Neuronal stem cell (in vitro differentiated cells): ENCODE measurements at regions not wholly inside any gene's neighbourhood (a gene's known extent, or its start where the extent isn't known, plus 50 kb on each side); places are given as distances from the start of the nearest gene placed in this dataset.

Source experiments
- DNase-seq: peaks from one replicate; pipeline ENCODE4 v3.0.0-alpha.2; 2013; ENCODE audit warnings: low spot score
- H2AFZ ChIP-seq: one replicate; pipeline ENCODE4 v1.6.1; 2013; ENCODE audit warnings: mild to moderate bottlenecking, low read length, inconsistent platforms
- H2AK5ac ChIP-seq: 2 replicates; pipeline ENCODE4 v1.6.1; 2013; ENCODE audit warnings: low read depth, mild to moderate bottlenecking, inconsistent platforms, low read length, moderate library complexity, mixed read lengths
- H2BK120ac ChIP-seq: 2 replicates; pipeline ENCODE4 v1.6.1; 2013; ENCODE audit warnings: low read depth, mild to moderate bottlenecking, inconsistent platforms, low read length, moderate library complexity, mixed read lengths
- H2BK12ac ChIP-seq: one replicate; pipeline ENCODE4 v1.6.1; 2013; ENCODE audit warnings: low read length, inconsistent platforms
- H2BK15ac ChIP-seq: 2 replicates; pipeline ENCODE4 v1.6.1; 2013; ENCODE audit warnings: mild to moderate bottlenecking, low read length, inconsistent platforms, mixed read lengths
- H2BK5ac ChIP-seq: one replicate; pipeline ENCODE4 v1.6.1; 2013; ENCODE audit warnings: inconsistent platforms, mild to moderate bottlenecking, low read length, moderate library complexity
- H3K14ac ChIP-seq: one replicate; pipeline ENCODE4 v1.6.1; 2013; ENCODE audit warnings: low read length, inconsistent platforms
- H3K18ac ChIP-seq: 2 replicates; pipeline ENCODE4 v1.6.1; 2013; ENCODE audit warnings: low read length, inconsistent platforms
- H3K23ac ChIP-seq: 2 replicates; pipeline ENCODE4 v1.6.1; 2013; ENCODE audit warnings: low read depth, mild to moderate bottlenecking, mixed read lengths, low read length, inconsistent platforms; ENCODE audit not compliant: poor library complexity
- H3K27ac ChIP-seq: replicated peaks from 3 replicates; pipeline ENCODE4 v1.5.1; 2013; ENCODE audit warnings: low read length, inconsistent platforms
- H3K27me3 ChIP-seq, 3 experiments: 2 replicates each; pipeline ENCODE4 v1.6.1; 2013; ENCODE audit warnings: low read length in 3 of 3, mild to moderate bottlenecking in 2 of 3, inconsistent platforms in 1 of 3, low read depth in 1 of 3, mixed read lengths in 1 of 3, moderate library complexity in 1 of 3; ENCODE audit not compliant: control insufficient read depth in 3 of 3, insufficient read depth in 3 of 3
- H3K36me3 ChIP-seq, 2 donors: replicated peaks in 1 of 2; 2 replicates each; pipeline ENCODE4 v1.6.1; 2013; ENCODE audit warnings: low read length in 2 of 2; ENCODE audit not compliant: control insufficient read depth in 2 of 2, insufficient read depth in 2 of 2
- H3K4ac ChIP-seq: 2 replicates; pipeline ENCODE4 v1.6.1; 2013; ENCODE audit warnings: inconsistent platforms, mild to moderate bottlenecking, low read length, moderate library complexity
- H3K4me1 ChIP-seq, 2 donors: 1 replicate in 1 of 2; 2 replicates in 1 of 2; pipeline ENCODE4 v1.6.1; 2013; ENCODE audit warnings: low read length in 2 of 2, low read depth in 1 of 2; ENCODE audit not compliant: control insufficient read depth in 2 of 2, insufficient read depth in 1 of 2
- H3K4me2 ChIP-seq: one replicate; pipeline ENCODE4 v1.6.1; 2013; ENCODE audit warnings: mild to moderate bottlenecking, low read length, inconsistent platforms; ENCODE audit not compliant: insufficient read depth, poor library complexity, severe bottlenecking
- H3K4me3 ChIP-seq, 2 donors: 2 replicates each; pipeline ENCODE4 v1.5.1; 2013; ENCODE audit warnings: low read length in 2 of 2, mild to moderate bottlenecking in 2 of 2, inconsistent platforms in 1 of 2, moderate library complexity in 1 of 2
- H3K79me1 ChIP-seq: one replicate; pipeline ENCODE4 v1.6.1; 2013; ENCODE audit warnings: low read depth, mild to moderate bottlenecking, inconsistent platforms, low read length, moderate library complexity
- H3K9ac ChIP-seq: one replicate; pipeline ENCODE4 v1.6.1; 2013; ENCODE audit warnings: mild to moderate bottlenecking, low read depth, low read length, inconsistent platforms; ENCODE audit not compliant: poor library complexity
- H3K9me3 ChIP-seq, 2 donors: replicated peaks in 1 of 2; 2 replicates each; pipeline versions ENCODE3 to v1.6.1; 2013; ENCODE audit warnings: low read length in 2 of 2, mild to moderate bottlenecking in 2 of 2, inconsistent platforms in 1 of 2, low read depth in 1 of 2, mixed read lengths in 1 of 2, moderate library complexity in 1 of 2; ENCODE audit not compliant: control insufficient read depth in 2 of 2, insufficient read depth in 1 of 2
- H4K8ac ChIP-seq: one replicate; pipeline ENCODE4 v1.6.1; 2013; ENCODE audit warnings: low read depth, mild to moderate bottlenecking, inconsistent platforms, low read length, moderate library complexity
- H4K91ac ChIP-seq: one replicate; pipeline ENCODE4 v1.6.1; 2013; ENCODE audit warnings: low read length, low read depth, mild to moderate bottlenecking, inconsistent platforms; ENCODE audit not compliant: poor library complexity
- WGBS, 2 donors: extraction: QIAGEN DNeasy Blood & Tissue Kit; methylation state at CpG; one replicate each; pipeline ENCODE4 v1.1.7; 2013; ENCODE audit warnings: missing lambda C conversion rate in 2 of 2, mixed read lengths in 1 of 2; ENCODE audit not compliant: insufficient read length in 2 of 2, insufficient replicate concordance in 1 of 2; ENCODE audit errors: extremely low coverage in 2 of 2; 5-methylcytosine and 5-hydroxymethylcytosine counted together

- no peak overlapping the region for H2BK120ac ChIP-seq
- no peak overlapping the region for H4K91ac ChIP-seq
- no peak overlapping the region for H3K18ac ChIP-seq
- no peak overlapping the region for H3K4me3 ChIP-seq
- no peak overlapping the region for H3K9ac ChIP-seq
- H3K14ac ChIP-seq: no peak overlapping the region
- H3K27me3 ChIP-seq: peaks cover 0 to 3% (median 0%) of the 10 kb centered on the region in 3 experiments
- no peak overlapping the region for H4K8ac ChIP-seq
- H3K23ac ChIP-seq: no peak overlapping the region
- H2AFZ ChIP-seq: no peak overlapping the region
- no peak overlapping the region for H2BK15ac ChIP-seq
- no peak overlapping the region for H3K4ac ChIP-seq
- WGBS, 2 donors: no CpG with 5 or more reads among the region's 3 CpGs
- H3K9me3 ChIP-seq: no peaks in the 10 kb centered on the region
- no peaks in the 10 kb centered on the region for H3K36me3 ChIP-seq
- H3K27ac ChIP-seq: no peak overlapping the region
- H3K4me2 ChIP-seq: no peak overlapping the region
- H2BK12ac ChIP-seq: no peak overlapping the region
- no peak overlapping the region for H2AK5ac ChIP-seq
- no peak for DNase-seq
- no peak overlapping the region for H2BK5ac ChIP-seq
- no peaks in the 10 kb centered on the region for H3K79me1 ChIP-seq
- no peaks in the 10 kb centered on the region for H3K4me1 ChIP-seq
Observed at GRCh38 chr5:4348423-4348822, 752.8 kb downstream of the IRX1 start.

- no peak overlapping the region for H3K4ac ChIP-seq
- no peaks in the 10 kb centered on the region for H3K36me3 ChIP-seq
- no peak overlapping the region for H3K9ac ChIP-seq
- no CpG with 5 or more reads among the region's 3 CpGs for WGBS, 2 donors
- no peak overlapping the region for H4K91ac ChIP-seq
- no peak overlapping the region for H3K14ac ChIP-seq
- H3K4me3 ChIP-seq: no peak overlapping the region
- H3K9me3 ChIP-seq: no peaks in the 10 kb centered on the region
- no peak overlapping the region for H2BK12ac ChIP-seq
- no peak overlapping the region for H2BK15ac ChIP-seq
- peaks cover 0 to 3% (median 0%) of the 10 kb centered on the region in 3 experiments for H3K27me3 ChIP-seq
- no peak overlapping the region for H3K23ac ChIP-seq
- H2AK5ac ChIP-seq: no peak overlapping the region
- no peaks in the 10 kb centered on the region for H3K79me1 ChIP-seq
- no peaks in the 10 kb centered on the region for H3K4me1 ChIP-seq
- H4K8ac ChIP-seq: no peak overlapping the region
- H3K4me2 ChIP-seq: no peak overlapping the region
- H2BK5ac ChIP-seq: no peak overlapping the region
- H2AFZ ChIP-seq: no peak overlapping the region
- H3K18ac ChIP-seq: no peak overlapping the region
- H2BK120ac ChIP-seq: no peak overlapping the region
- H3K27ac ChIP-seq: no peak overlapping the region
- DNase-seq: no peak
Observed at GRCh38 chr5:4348919-4349318, 753.3 kb downstream of the IRX1 start.

DNA sequence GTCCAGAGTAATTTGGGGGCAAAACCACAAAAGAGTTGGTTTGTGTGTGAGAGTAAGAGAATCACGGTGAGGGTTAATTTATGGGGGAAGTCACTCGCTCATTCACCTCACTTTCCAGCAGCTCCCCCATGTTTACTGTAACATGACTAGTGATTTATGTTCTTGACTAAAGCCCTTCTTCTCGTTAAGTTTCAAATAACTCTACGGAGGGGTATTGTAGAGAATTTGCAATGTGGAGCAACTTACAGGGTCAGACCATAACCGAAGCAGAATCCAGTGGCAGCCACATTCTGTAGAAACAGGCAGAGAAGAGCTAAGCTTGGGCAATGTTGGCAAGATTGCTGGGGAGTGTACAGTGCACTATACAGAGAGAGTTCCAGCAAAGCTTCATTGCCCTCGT is 760.6 kb downstream of the IRX1 start:
- DNase-seq: no peak
- Histone ChIP-seq H3K18ac (no peak overlapping the region), H2BK5ac (no peak overlapping the region), H3K9ac (no peak overlapping the region), H3K23ac (no peak overlapping the region), H3K27me3 (no peaks in the 10 kb centered on the region), H2BK120ac (no peak overlapping the region), H2AK5ac (no peak overlapping the region), H3K79me1 (no peaks in the 10 kb centered on the region), H4K8ac (no peak overlapping the region), H2BK15ac (no peak overlapping the region), H3K4ac (no peak overlapping the region), H3K36me3 (no peaks in the 10 kb centered on the region), H4K91ac (no peak overlapping the region), H3K4me2 (no peak overlapping the region), H3K4me1 (no peaks in the 10 kb centered on the region), H3K14ac (no peak overlapping the region), H3K27ac (no peak overlapping the region), H3K9me3 (no peaks in the 10 kb centered on the region), H2BK12ac (no peak overlapping the region), H2AFZ (no peak overlapping the region), H3K4me3 (no peak overlapping the region)
- no CpG with 5 or more reads among the region's 6 CpGs for WGBS, 2 donors

GRCh38 chr5:4359847-4360246 is 764.2 kb downstream of the IRX1 start:
- Histone ChIP-seq H2AK5ac (no peak overlapping the region), H3K14ac (no peak overlapping the region), H3K18ac (no peak overlapping the region), H2BK5ac (no peak overlapping the region), H3K27ac (no peak overlapping the region), H4K8ac (no peak overlapping the region), H3K4me3 (no peak overlapping the region), H3K4ac (no peak overlapping the region), H3K4me2 (no peak overlapping the region), H3K9me3 (no peaks in the 10 kb centered on the region), H3K79me1 (no peaks in the 10 kb centered on the region), H2BK12ac (no peak overlapping the region), H3K9ac (no peak overlapping the region), H3K36me3 (no peaks in the 10 kb centered on the region), H3K4me1 (peaks cover 0 to 4% of the 10 kb centered on the region in 2 donors), H2AFZ (no peak overlapping the region), H4K91ac (no peak overlapping the region), H2BK120ac (no peak overlapping the region), H2BK15ac (no peak overlapping the region), H3K23ac (no peak overlapping the region), H3K27me3 (no peaks in the 10 kb centered on the region)
- WGBS, 2 donors: no CpG with 5 or more reads among the region's 2 CpGs
- DNase-seq: no peak
